ENCODE measurements at regions not wholly inside any gene's neighbourhood (a gene's known extent, or its start where the extent isn't known, plus 50 kb on each side); places are given as distances from the start of the nearest gene placed in this dataset.
"Not testable (repeated sequence)": the region's sequence is repeated elsewhere in the genome, so short reads cannot be mapped to it uniquely, and the experiment has no call there.

GRCh38 chr16:13489416-13489815, 430.5 kb upstream of the ERCC4 start:
- not testable (repeated sequence) for TF ChIP-seq TAF1 (IDR thresholded peaks at IDR 0.05; ENCODE audit: borderline replicate concordance, low read depth, low read length); POLR2AphosphoS5 (IDR thresholded peaks at IDR 0.05; ENCODE audit: low read depth, low read length)
